HEK293T (cell line): ENCODE measurements at regions not wholly inside any gene's neighbourhood (a gene's known extent, or its start where the extent isn't known, plus 50 kb on each side); places are given as distances from the start of the nearest gene placed in this dataset.

Experiments
- CTCF ChIA-PET: fragments of 350-600 bp; formaldehyde crosslinking; extraction: SDS; loops from one replicate; lab custom pipeline; 2021; ENCODE audit warnings: antibody characterized with exemption, inconsistent platforms; lab: Yijun Ruan, JAX
- POLR2A ChIA-PET: fragments of 350-600 bp; formaldehyde crosslinking; extraction: SDS; loops from one replicate; lab custom pipeline; 2020; ENCODE audit warnings: antibody characterized with exemption, inconsistent platforms; lab: Yijun Ruan, JAX
- DNase-seq: peaks from one replicate; pipeline ENCODE4 v3.0.0; 2012; ENCODE audit warnings: mixed read lengths; ENCODE audit errors: extremely low spot score
- ARNT ChIP-seq: fragments of 450-650 bp; IDR thresholded peaks from 2 replicates; pipeline ENCODE4 v1.6.1; 2017; ENCODE audit warnings: mild to moderate bottlenecking
- BHLHE40 ChIP-seq: fragments of 450-650 bp; IDR thresholded peaks from 2 replicates; pipeline ENCODE4 v1.6.1; 2016; ENCODE audit warnings: mild to moderate bottlenecking, moderate library complexity, borderline replicate concordance
- CTBP1 ChIP-seq: fragments of 450-650 bp; IDR thresholded peaks from 2 replicates; pipeline ENCODE4 v1.6.1; 2016; ENCODE audit warnings: borderline replicate concordance
- ELF4 ChIP-seq: fragments of 450-650 bp; IDR thresholded peaks from 2 replicates; pipeline ENCODE4 v1.6.1; 2017; ENCODE audit warnings: antibody characterized with exemption
- FOXA1 ChIP-seq: fragments of 450-650 bp; IDR thresholded peaks from 2 replicates; pipeline ENCODE4 v1.6.1; 2016; ENCODE audit warnings: mild to moderate bottlenecking
- FOXK2 ChIP-seq: fragments of 450-650 bp; IDR thresholded peaks from 2 replicates; pipeline ENCODE4 v1.6.1; 2016; ENCODE audit warnings: mild to moderate bottlenecking
- FOXM1 ChIP-seq: fragments of 450-650 bp; IDR thresholded peaks from 2 replicates; pipeline ENCODE4 v1.6.1; 2017; ENCODE audit warnings: mild to moderate bottlenecking, borderline replicate concordance
- HDGF ChIP-seq: fragments of 450-650 bp; IDR thresholded peaks from 2 replicates; pipeline ENCODE4 v1.6.1; 2017; ENCODE audit warnings: antibody characterized with exemption, borderline replicate concordance
- L3MBTL2 ChIP-seq: fragments of 450-650 bp; conservative IDR thresholded peaks from 2 replicates; pipeline ENCODE4 v1.6.1; 2016; ENCODE audit warnings: mild to moderate bottlenecking
- LEF1 ChIP-seq: fragments of 450-650 bp; IDR thresholded peaks from 2 replicates; pipeline ENCODE4 v1.6.1; 2017; ENCODE audit warnings: mild to moderate bottlenecking, borderline replicate concordance
- NFRKB ChIP-seq: fragments of 450-650 bp; IDR thresholded peaks from 2 replicates; pipeline ENCODE4 v1.6.1; 2016; ENCODE audit warnings: mild to moderate bottlenecking, moderate library complexity
- PKNOX1 ChIP-seq: fragments of 450-650 bp; IDR thresholded peaks from 2 replicates; pipeline ENCODE4 v1.6.1; 2016
- SP1 ChIP-seq: fragments of 450-650 bp; IDR thresholded peaks from 2 replicates; pipeline ENCODE4 v1.6.1; 2017
- SUZ12 ChIP-seq: fragments of 450-650 bp; IDR thresholded peaks from 2 replicates; pipeline ENCODE4 v1.6.1; 2016; ENCODE audit warnings: mild to moderate bottlenecking
- TARDBP ChIP-seq: fragments of 450-650 bp; IDR thresholded peaks from 2 replicates; pipeline ENCODE4 v1.6.1; 2016
- ZNF384 ChIP-seq: fragments of 450-650 bp; IDR thresholded peaks from 2 replicates; pipeline ENCODE4 v1.6.1; 2016

- POLR2A ChIA-PET = no interaction called here
- no peak for DNase-seq
- CTCF ChIA-PET = no interaction called here
- TF ChIP-seq ARNT (no peak), CTBP1 (no peak), ELF4 (no peak), BHLHE40 (no peak), FOXA1 (no peak), FOXK2 (no peak), PKNOX1 (no peak), ZNF384 (no peak), L3MBTL2 (no peak), NFRKB (no peak), FOXM1 (no peak), TARDBP (no peak), SUZ12 (no peak), LEF1 (no peak), SP1 (no peak), HDGF (no peak)
Observed at GRCh38 chr18:67726882-67727281, 210.4 kb upstream of the DSEL start.

- CTCF ChIA-PET = no interaction called here
- POLR2A ChIA-PET = no interaction called here
- TF ChIP-seq L3MBTL2 = no peak
- no peak for TF ChIP-seq FOXA1
- TF ChIP-seq TARDBP = no peak
- no peak for TF ChIP-seq FOXM1
- no peak for TF ChIP-seq LEF1
- TF ChIP-seq NFRKB = no peak
- no peak for TF ChIP-seq HDGF
- TF ChIP-seq ARNT = no peak
- no peak for DNase-seq
Observed at GRCh38 chr18:67717800-67718199, 201.3 kb upstream of the DSEL start.

- ChIA-PET POLR2A (no interaction called here), CTCF (no interaction called here)
- no peak for DNase-seq
- no peak for TF ChIP-seq BHLHE40
- no peak for TF ChIP-seq FOXA1
- TF ChIP-seq NFRKB = no peak
- no peak for TF ChIP-seq ARNT
- no peak for TF ChIP-seq TARDBP
- TF ChIP-seq PKNOX1 = no peak
- TF ChIP-seq ZNF384 = no peak
- no peak for TF ChIP-seq FOXM1
- TF ChIP-seq ELF4 = no peak
- no peak for TF ChIP-seq HDGF
- no peak for TF ChIP-seq L3MBTL2
- no peak for TF ChIP-seq SUZ12
- no peak for TF ChIP-seq FOXK2
- TF ChIP-seq SP1 = no peak
- no peak for TF ChIP-seq LEF1
- no peak for TF ChIP-seq CTBP1
Observed at GRCh38 chr18:67715567-67715966, 199.0 kb upstream of the DSEL start.

GRCh38 chr18:67710639-67711038 lies 194.1 kb upstream of the DSEL start:
- DNase-seq = peak; percentile 6
- TF ChIP-seq SUZ12 (no peak), FOXA1 (no peak), ELF4 (no peak), FOXK2 (no peak), L3MBTL2 (no peak), PKNOX1 (no peak), HDGF (no peak), CTBP1 (no peak), TARDBP (no peak), LEF1 (no peak), ZNF384 (no peak), NFRKB (no peak), BHLHE40 (no peak), SP1 (no peak), ARNT (no peak), FOXM1 (no peak)
- ChIA-PET CTCF (interaction anchor here (0.6 kb wide), 1 partner anchor 153 kb away, joined by 3 read pairs; no protein-coding TSS in a partner anchor), POLR2A (no interaction called here)

- DNase-seq = no peak
- POLR2A ChIA-PET = no interaction called here
Observed at GRCh38 chr18:67705748-67706147, 189.2 kb upstream of the DSEL start.

GRCh38 chr18:67695684-67696083 lies 179.2 kb upstream of the DSEL start:
- TF ChIP-seq L3MBTL2 (no peak), NFRKB (no peak)
- ChIA-PET POLR2A (no interaction called here), CTCF (no interaction called here)
- DNase-seq = no peak

More at GRCh38 chr18:67705748-67706147, 189.2 kb upstream of the DSEL start:
- CTCF ChIA-PET = interaction anchor here (0.6 kb wide), 1 partner anchor 342 kb away, joined by 3 read pairs; no protein-coding TSS in a partner anchor
- TF ChIP-seq FOXA1 (no peak), SUZ12 (no peak), SP1 (no peak), FOXK2 (no peak), ELF4 (no peak), HDGF (no peak), BHLHE40 (no peak), LEF1 (no peak)

GRCh38 chr18:67694787-67695186 lies 178.3 kb upstream of the DSEL start:
- TF ChIP-seq SP1 (no peak), PKNOX1 (no peak), SUZ12 (no peak), FOXM1 (no peak), HDGF (no peak), FOXA1 (no peak), L3MBTL2 (no peak), FOXK2 (no peak), ZNF384 (no peak), LEF1 (no peak), NFRKB (no peak), TARDBP (no peak), BHLHE40 (no peak), CTBP1 (no peak), ELF4 (no peak), ARNT (no peak)
- no peak for DNase-seq
- POLR2A ChIA-PET = no interaction called here
- CTCF ChIA-PET = no interaction called here
